Omental fat pad (tissue), 3 donors: ENCODE measurements at regions not wholly inside any gene's neighbourhood (a gene's known extent, or its start where the extent isn't known, plus 50 kb on each side); places are given as distances from the start of the nearest gene placed in this dataset.

Source experiments
- ATAC-seq: fragments of 150-250 bp; one replicate; pipeline ENCODE4 v1.9.1; 2016; ENCODE audit warnings: mild to moderate bottlenecking, moderate library complexity; ENCODE audit not compliant: low FRiP score
- DNase-seq: peaks from one replicate; pipeline ENCODE4 v3.0.0-alpha.2; 2019; ENCODE audit warnings: low spot score
- TF ChIP-seq, protein P1 (sequence below), 3 donors: fragments of 450-650 bp; IDR thresholded peaks; one replicate each; pipeline ENCODE4 v1.5.1; 2016 to 2017; ENCODE audit warnings: antibody characterized with exemption in 3 of 3, mild to moderate bottlenecking in 3 of 3, moderate library complexity in 2 of 3

DNA sequence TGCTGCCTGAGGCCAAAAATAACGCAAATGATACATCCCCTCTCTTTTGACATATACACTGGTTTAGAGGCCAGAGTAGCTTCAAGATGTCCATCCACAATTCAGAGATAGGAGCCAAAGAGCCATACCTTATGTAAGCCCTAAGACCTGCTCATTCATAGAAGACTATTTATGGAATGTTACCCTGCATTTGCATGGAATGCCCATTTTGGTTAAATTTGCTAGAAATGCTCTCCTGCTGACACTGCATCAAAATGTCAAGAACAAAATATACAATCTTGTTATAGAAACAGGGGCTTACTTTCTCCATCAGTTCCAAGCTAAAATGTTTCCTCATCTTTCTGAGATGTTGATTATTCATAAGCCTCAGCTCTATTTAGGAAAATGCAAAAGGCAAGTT lies 183.3 kb upstream of the CDKN3 start:
- no peak for DNase-seq
- TF ChIP-seq, protein P1, sequence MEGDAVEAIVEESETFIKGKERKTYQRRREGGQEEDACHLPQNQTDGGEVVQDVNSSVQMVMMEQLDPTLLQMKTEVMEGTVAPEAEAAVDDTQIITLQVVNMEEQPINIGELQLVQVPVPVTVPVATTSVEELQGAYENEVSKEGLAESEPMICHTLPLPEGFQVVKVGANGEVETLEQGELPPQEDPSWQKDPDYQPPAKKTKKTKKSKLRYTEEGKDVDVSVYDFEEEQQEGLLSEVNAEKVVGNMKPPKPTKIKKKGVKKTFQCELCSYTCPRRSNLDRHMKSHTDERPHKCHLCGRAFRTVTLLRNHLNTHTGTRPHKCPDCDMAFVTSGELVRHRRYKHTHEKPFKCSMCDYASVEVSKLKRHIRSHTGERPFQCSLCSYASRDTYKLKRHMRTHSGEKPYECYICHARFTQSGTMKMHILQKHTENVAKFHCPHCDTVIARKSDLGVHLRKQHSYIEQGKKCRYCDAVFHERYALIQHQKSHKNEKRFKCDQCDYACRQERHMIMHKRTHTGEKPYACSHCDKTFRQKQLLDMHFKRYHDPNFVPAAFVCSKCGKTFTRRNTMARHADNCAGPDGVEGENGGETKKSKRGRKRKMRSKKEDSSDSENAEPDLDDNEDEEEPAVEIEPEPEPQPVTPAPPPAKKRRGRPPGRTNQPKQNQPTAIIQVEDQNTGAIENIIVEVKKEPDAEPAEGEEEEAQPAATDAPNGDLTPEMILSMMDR (IDR thresholded peaks at IDR 0.05) = no peak

DNA sequence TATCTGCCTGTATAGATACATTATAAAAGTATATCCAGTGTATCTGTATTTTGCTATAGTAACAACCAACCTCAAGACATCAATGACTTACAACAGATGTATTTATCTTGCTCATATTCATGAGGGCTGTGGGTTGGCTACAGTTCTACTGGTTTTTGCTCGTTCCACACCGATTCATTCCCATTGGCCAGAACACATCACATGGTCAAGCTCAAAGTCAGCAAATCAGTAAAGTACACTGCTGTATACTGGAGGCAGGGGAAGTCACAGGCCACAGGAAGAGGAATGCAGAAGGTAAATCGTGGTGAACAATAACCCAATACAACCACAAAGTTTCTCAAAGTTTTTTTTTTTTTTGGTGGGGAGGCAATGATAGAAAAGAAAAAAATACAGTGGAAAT lies 180.0 kb upstream of the CDKN3 start:
- ATAC-seq = no peak
- TF ChIP-seq, protein P1 (IDR thresholded peaks at IDR 0.05) = no peak
- no peak for DNase-seq

More for the DNA sequence above, 183.3 kb upstream of the CDKN3 start:
- ATAC-seq = no peak

DNA sequence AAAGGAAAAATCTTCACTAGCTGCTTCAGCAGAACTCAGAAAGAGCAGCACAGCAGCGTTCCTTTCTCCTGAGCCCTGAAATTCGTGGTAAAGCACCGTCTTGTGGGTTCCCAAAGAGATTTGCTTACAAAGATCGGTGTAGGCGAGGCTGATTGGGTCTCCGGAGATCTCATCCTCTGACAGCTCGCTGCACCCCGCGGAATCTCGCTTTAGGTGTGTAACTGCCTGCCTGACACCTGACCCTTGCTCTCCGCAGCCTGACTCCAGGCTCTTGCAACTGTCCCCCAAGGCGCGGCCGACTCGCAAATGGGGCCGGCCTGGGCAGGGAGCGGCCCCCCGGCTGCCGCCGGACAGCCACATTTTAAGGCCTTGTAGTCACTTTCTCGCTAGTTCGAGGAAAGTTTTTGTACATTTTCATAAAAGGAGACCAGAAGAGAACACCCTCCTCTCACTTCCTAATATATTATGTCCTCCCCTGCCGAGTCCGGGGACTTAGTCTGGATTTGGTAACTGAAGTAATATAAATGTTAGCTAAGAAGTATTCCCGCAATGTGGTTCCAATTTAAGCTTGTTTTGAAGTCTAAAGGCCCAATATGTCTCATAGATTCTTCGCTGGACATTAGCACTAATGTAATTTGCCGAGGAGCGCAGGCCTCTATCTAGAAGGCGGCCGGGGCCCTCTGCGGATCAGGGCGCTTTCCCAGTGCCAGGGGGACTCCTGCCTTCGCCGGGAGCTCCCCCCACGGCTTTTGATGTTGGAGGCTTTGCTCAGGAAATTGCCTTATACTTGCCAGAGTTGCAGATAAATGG lies 177.3 kb upstream of the CDKN3 start:
- DNase-seq = no peak
- no peak for ATAC-seq
- TF ChIP-seq, protein P1 (IDR thresholded peaks at IDR 0.05) = no peak

DNA sequence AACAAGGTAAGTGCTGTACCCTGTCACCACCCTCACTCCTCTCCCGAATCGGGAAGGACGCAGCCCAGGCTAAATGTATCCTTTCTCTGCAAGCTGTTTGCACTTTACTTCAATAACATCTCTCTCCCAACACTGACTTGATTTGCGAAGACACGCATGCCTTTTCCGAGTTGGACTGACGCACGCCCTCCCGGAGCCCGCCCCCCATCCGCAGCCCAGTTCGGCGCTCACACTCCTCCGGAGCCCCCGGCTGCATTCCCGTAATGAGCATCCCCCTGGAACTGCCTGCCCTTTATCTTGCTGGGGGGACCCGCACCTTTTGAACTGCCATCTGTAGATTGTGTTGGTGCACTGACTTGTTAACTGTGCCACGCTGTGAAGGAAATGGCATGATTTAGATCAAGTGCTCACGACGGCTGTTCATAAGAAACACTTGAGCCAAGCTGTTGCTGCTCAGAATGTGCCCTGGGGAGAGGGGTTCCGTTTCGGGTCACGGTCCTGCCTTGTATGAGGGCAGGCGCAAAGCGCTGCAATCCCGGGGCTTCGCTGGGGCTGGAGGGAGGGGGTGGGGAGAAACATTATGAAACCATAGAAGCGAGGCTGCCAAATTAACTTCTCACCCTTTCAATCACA lies 176.6 kb upstream of the CDKN3 start:
- ATAC-seq (peak; percentile 83), DNase-seq (no peak)
- TF ChIP-seq, protein P1 (IDR thresholded peaks at IDR 0.05) = no peak

- TF ChIP-seq, protein P1 (IDR thresholded peaks at IDR 0.05) = no peak
- no peak for DNase-seq
- ATAC-seq = no peak
Measured at GRCh38 chr14:54220704-54221431, 175.9 kb upstream of the CDKN3 start.

GRCh38 chr14:54221432-54221803 lies 175.4 kb upstream of the CDKN3 start:
- TF ChIP-seq, protein P1 (IDR thresholded peaks at IDR 0.05) = no peak
- DNase-seq = no peak
- ATAC-seq = no peak
